ENCODE measurements at regions not wholly inside any gene's neighbourhood (a gene's known extent, or its start where the extent isn't known, plus 50 kb on each side); places are given as distances from the start of the nearest gene placed in this dataset.

- no peak for TF ChIP-seq POLR2A (IDR thresholded peaks at IDR 0.05)
- TF ChIP-seq CTCF (IDR thresholded peaks at IDR 0.05): no peak
Observed at GRCh38 chr7:121545418-121545817, 149.3 kb upstream of the FAM3C start.

Measured in breast epithelium (tissue), 3 donors.